MM.1S (cell line): ENCODE measurements at regions not wholly inside any gene's neighbourhood (a gene's known extent, or its start where the extent isn't known, plus 50 kb on each side); places are given as distances from the start of the nearest gene placed in this dataset.

Experiments
- EZH2phosphoT487 ChIP-seq: fragments of 300-600 bp; sonication (generic); IDR thresholded peaks from 2 replicates; pipeline ENCODE4 v1.6.1; 2018; ENCODE audit warnings: antibody characterized with exemption, low read length
- TF ChIP-seq, protein P1 (sequence below): fragments of 300-600 bp; sonication (generic); IDR thresholded peaks from 2 replicates; pipeline ENCODE4 v1.5.1; 2016; ENCODE audit warnings: antibody characterized with exemption, low read length, mixed read lengths

DNA sequence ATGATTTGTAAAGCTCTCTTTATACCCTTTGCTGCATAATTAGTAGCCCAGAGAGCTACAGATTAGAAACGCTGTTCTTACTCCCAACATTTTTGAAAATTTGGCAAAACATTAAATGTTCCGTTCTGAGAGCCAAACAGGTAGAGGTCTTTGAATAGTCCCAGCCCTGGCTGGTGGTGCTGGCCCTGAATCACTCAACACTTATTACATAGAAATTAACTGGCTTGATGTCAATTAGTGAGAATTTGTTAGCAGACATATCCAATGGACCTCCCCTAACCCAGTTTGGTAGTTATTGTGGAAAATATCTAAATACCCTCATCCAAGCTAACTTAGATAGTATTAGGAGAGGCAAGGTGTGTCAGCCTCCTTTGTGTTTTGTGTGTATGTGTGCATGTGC, 440.7 kb downstream of the MTX2 start:
- TF ChIP-seq, protein P1, sequence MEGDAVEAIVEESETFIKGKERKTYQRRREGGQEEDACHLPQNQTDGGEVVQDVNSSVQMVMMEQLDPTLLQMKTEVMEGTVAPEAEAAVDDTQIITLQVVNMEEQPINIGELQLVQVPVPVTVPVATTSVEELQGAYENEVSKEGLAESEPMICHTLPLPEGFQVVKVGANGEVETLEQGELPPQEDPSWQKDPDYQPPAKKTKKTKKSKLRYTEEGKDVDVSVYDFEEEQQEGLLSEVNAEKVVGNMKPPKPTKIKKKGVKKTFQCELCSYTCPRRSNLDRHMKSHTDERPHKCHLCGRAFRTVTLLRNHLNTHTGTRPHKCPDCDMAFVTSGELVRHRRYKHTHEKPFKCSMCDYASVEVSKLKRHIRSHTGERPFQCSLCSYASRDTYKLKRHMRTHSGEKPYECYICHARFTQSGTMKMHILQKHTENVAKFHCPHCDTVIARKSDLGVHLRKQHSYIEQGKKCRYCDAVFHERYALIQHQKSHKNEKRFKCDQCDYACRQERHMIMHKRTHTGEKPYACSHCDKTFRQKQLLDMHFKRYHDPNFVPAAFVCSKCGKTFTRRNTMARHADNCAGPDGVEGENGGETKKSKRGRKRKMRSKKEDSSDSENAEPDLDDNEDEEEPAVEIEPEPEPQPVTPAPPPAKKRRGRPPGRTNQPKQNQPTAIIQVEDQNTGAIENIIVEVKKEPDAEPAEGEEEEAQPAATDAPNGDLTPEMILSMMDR, result no peak
- no peak for TF ChIP-seq EZH2phosphoT487
